ENCODE measurements at regions not wholly inside any gene's neighbourhood (a gene's known extent, or its start where the extent isn't known, plus 50 kb on each side); places are given as distances from the start of the nearest gene placed in this dataset.
A peak's percentile ranks its signal among the peaks of the same experiment; 100 is the strongest.

DNA sequence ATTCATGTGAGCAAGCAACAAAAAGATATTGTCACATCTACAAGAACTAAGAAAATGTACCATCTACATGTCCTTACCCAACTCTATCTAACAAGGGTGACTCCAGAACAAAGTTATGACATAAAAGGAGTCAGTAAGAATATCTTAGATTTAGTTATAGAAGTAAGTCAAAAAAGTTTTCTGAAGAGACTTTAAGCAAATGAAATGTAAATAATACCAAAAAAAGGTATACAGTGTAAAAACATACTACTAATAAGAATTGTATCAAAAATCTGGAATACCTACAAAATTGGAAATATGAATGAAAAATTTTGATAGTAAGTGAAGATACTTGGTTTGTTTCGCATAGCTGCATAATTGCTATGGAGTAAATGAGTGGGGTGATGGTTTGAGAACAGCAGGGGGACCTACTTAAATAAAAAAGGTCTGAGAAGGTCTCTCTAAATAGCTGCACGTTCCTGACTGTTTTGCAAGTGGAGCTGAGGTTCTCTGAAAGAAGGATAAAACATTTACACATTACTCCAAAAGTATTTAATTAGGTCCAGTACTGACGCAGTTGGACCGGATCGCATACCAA lies 51.0 kb upstream of the ENPP6 start:
- DNase-seq (ENCODE audit: low read depth in 1 of 2, low spot score in 2 of 2) (no peak), FAIRE-seq (no peak)
- Histone ChIP-seq H2BK12ac (ENCODE audit: low read depth, low read length) (no peak overlapping the region), H3K27ac (ENCODE audit: low read depth, low read length) (no peak overlapping the region), H3K23me2 (ENCODE audit: low read depth, low read length) (peaks cover 3% of the 10 kb centered on the region; the same call in 1 of the 2 replicates), H3K4me1 (replicated peaks in 1 of 4; ENCODE audit: control insufficient read depth in 3 of 4, insufficient read depth in 4 of 4, low read length in 3 of 4) (peaks cover 0 to 5% (median 0%) of the 10 kb centered on the region in 4 experiments; a peak in 4 of 7 replicates), H4K20me1 (replicated peaks in 1 of 2; ENCODE audit: control insufficient read depth in 1 of 2, insufficient read depth in 2 of 2, low read length in 2 of 2) (no peaks in the 10 kb centered on the region), H3K4ac (replicated peaks; ENCODE audit: insufficient read length, low read depth, low read length) (no peak overlapping the region), H4K91ac (replicated peaks; ENCODE audit: insufficient read length, low read length) (no peak overlapping the region), H4K8ac (ENCODE audit: extremely low read depth, insufficient read depth, low read length) (no peak overlapping the region), H3K27me3 (replicated peaks in 1 of 4; ENCODE audit: control insufficient read depth in 3 of 4, extremely low read depth in 1 of 4, insufficient read depth in 3 of 4, low read length in 3 of 4) (no peaks in the 10 kb centered on the region), H2BK120ac (replicated peaks; ENCODE audit: low read depth, low read length) (no peak overlapping the region), H2BK15ac (ENCODE audit: low read length) (no peak overlapping the region), H3K4me2 (ENCODE audit: insufficient read depth in 1 of 2, low read depth in 2 of 2, low read length in 2 of 2) (no peak overlapping the region), H2AK5ac (ENCODE audit: low read depth, low read length) (no peak overlapping the region), H3K56ac (replicated peaks; ENCODE audit: insufficient read length, low read depth, low read length) (no peak overlapping the region), H3K36me3 (ENCODE audit: control insufficient read depth in 2 of 4, insufficient read depth in 4 of 4, low read length in 3 of 4) (no peaks in the 10 kb centered on the region), H2BK20ac (ENCODE audit: low read length) (no peak overlapping the region), H3K79me2 (ENCODE audit: control insufficient read depth in 1 of 2, insufficient read depth in 2 of 2, low read length in 2 of 2) (no peaks in the 10 kb centered on the region), H3K79me1 (ENCODE audit: low read depth, low read length) (no peaks in the 10 kb centered on the region), H3K18ac (ENCODE audit: extremely low read depth, low read length) (no peak overlapping the region), H4K5ac (ENCODE audit: insufficient read length, low read depth, low read length) (no peak overlapping the region), H2BK5ac (ENCODE audit: low read depth, low read length) (no peak overlapping the region), H3K14ac (ENCODE audit: insufficient read length) (no peak overlapping the region), H2AFZ (ENCODE audit: low read length) (no peak overlapping the region), H3K4me3 (ENCODE audit: extremely low read depth in 1 of 4, insufficient read depth in 2 of 4, low read depth in 3 of 4, low read length in 4 of 4) (no peak overlapping the region), H3K9me3 (ENCODE audit: insufficient read depth in 2 of 2, low read depth in 1 of 2, low read length in 1 of 2) (no peaks in the 10 kb centered on the region), H3K9ac (replicated peaks in 1 of 4; ENCODE audit: extremely low read depth in 1 of 4, low read depth in 3 of 4, low read length in 3 of 4) (no peak overlapping the region), H3K23ac (ENCODE audit: insufficient read length) (no peak overlapping the region)
- WGBS, 2 experiments (ENCODE audit: extremely low coverage in 1 of 2, insufficient coverage in 1 of 2, insufficient read length in 1 of 2, insufficient replicate concordance in 2 of 2, low coverage in 1 of 2, low lambda C conversion rate in 2 of 2, missing lambda C conversion rate in 1 of 2) = 85% methylated on average over 5 of the region's 5 CpGs; no CpG with 5 or more reads in 1 of the 2 experiments
- TF ChIP-seq PHF8 (conservative IDR thresholded peaks at IDR 0.05; ENCODE audit: low read depth, low read length) = no peak
- TF ChIP-seq RAD21 (IDR thresholded peaks at IDR 0.05 in 1 of 2, conservative IDR thresholded peaks at IDR 0.05 in 1 of 2; ENCODE audit: low read depth in 2 of 2, low read length in 2 of 2) = 0 out of 4 replicates have a peak, but pooled peaks of 1 of the 2 experiments have one; percentile 10
- CTCF ChIA-PET (ENCODE audit: partially characterized antibody) = interaction anchor here (0.6 to 2.6 kb wide), 8 partner anchors 8 to 445 kb away, joined by 3 to 8 read pairs (median 4); no protein-coding TSS in a partner anchor
- POLR2A ChIA-PET (ENCODE audit: partially characterized antibody) = interaction anchor here (1.6 kb wide), 1 partner anchor 11 kb away, joined by 3 read pairs; no protein-coding TSS in a partner anchor
